Erythroblast (primary cell): ENCODE measurements at regions not wholly inside any gene's neighbourhood (a gene's known extent, or its start where the extent isn't known, plus 50 kb on each side); places are given as distances from the start of the nearest gene placed in this dataset.

Source experiments
- GATA1 ChIP-seq: IDR thresholded peaks from 2 replicates; pipeline ENCODE4 v1.6.1; 2011; ENCODE audit warnings: low read depth, mild to moderate bottlenecking, control low read depth, low read length, moderate library complexity
- POLR2A ChIP-seq: IDR thresholded peaks from 2 replicates; pipeline ENCODE4 v1.6.1; 2011; ENCODE audit warnings: mild to moderate bottlenecking, low read length

- TF ChIP-seq POLR2A (no peak), GATA1 (no peak)
Observed at GRCh38 chr2:65620026-65620425, 187.6 kb upstream of the SPRED2 start.
